Activated T-cell treated with anti-CD3 and anti-CD28 coated beads, Interleukin-2, amount 50 U/mL, for 72 hours (primary cell): ENCODE measurements at regions not wholly inside any gene's neighbourhood (a gene's known extent, or its start where the extent isn't known, plus 50 kb on each side); places are given as distances from the start of the nearest gene placed in this dataset.
A peak's percentile ranks its signal among the peaks of the same experiment; 100 is the strongest.
"Not testable (repeated sequence)": the region's sequence is repeated elsewhere in the genome, so short reads cannot be mapped to it uniquely, and the experiment has no call there.

Experiments used
- ATAC-seq, 2 donors: fragments of 150-1000 bp; cut with Tn5 transposase; replicated peaks in 1 of 2; 2 replicates each; pipeline ENCODE4 v1.10.0; 2021; ENCODE audit warnings: moderate library complexity in 2 of 2, mild to moderate bottlenecking in 1 of 2
- DNase-seq, 2 donors: peaks; one replicate each; pipeline ENCODE4 v3.0.0; 2021 to 2022; ENCODE audit warnings: mixed read lengths in 1 of 2
- H3K27ac Mint-ChIP-seq: one replicate; pipeline ENCODE4 v1.8.0; 2022; ENCODE audit warnings: mild to moderate bottlenecking, moderate library complexity, mixed read lengths
- H3K27me3 Mint-ChIP-seq: one replicate; pipeline ENCODE4 v1.8.0; 2022; ENCODE audit warnings: low read depth, mixed read lengths
- H3K36me3 Mint-ChIP-seq, 2 donors: one replicate each; pipeline ENCODE4 v1.8.0; 2022; ENCODE audit warnings: mixed read lengths in 2 of 2, mild to moderate bottlenecking in 1 of 2; ENCODE audit not compliant: insufficient read depth in 2 of 2
- H3K4me1 Mint-ChIP-seq: one replicate; pipeline ENCODE4 v1.8.0; 2022; ENCODE audit warnings: low read depth, mixed read lengths
- H3K4me3 Mint-ChIP-seq, 2 donors: one replicate each; pipeline ENCODE4 v1.8.0; 2022; ENCODE audit warnings: mild to moderate bottlenecking in 2 of 2, mixed read lengths in 2 of 2, moderate library complexity in 2 of 2
- H3K9me3 Mint-ChIP-seq, 2 donors: one replicate each; pipeline ENCODE4 v1.8.0; 2022; ENCODE audit warnings: mixed read lengths in 2 of 2

GRCh38 chr9:104993291-104993963 lies 65.5 kb upstream of the ABCA1 start:
- Mint-ChIP-seq H3K4me1 (peaks cover 50% of the 10 kb centered on the region), H3K27me3 (peaks cover 38% of the 10 kb centered on the region), H3K27ac (peak overlapping the region; percentile 82), H3K9me3 (no peaks in the 10 kb centered on the region), H3K4me3 (peak overlapping the region; percentile 22 to 54), H3K36me3 (peaks cover under 1 to 6% of the 10 kb centered on the region in 2 donors)
- ATAC-seq (peak in 1 of 2 donors; percentile 41), DNase-seq (peak; percentile 43 to 47)

GRCh38 chr9:104997536-104997935 lies 69.6 kb upstream of the ABCA1 start:
- Mint-ChIP-seq H3K4me1 (peaks cover 18% of the 10 kb centered on the region), H3K27ac (no peak overlapping the region), H3K4me3 (no peak overlapping the region), H3K9me3 (no peaks in the 10 kb centered on the region), H3K27me3 (peaks cover 28% of the 10 kb centered on the region), H3K36me3 (peaks cover 0 to 4% of the 10 kb centered on the region in 2 donors)
- DNase-seq: no peak
- no peak for ATAC-seq

- no peaks in the 10 kb centered on the region for H3K36me3 Mint-ChIP-seq
- no peak overlapping the region for H3K4me3 Mint-ChIP-seq
- H3K4me1 Mint-ChIP-seq: peaks cover 2% of the 10 kb centered on the region
- peaks cover 12% of the 10 kb centered on the region for H3K27me3 Mint-ChIP-seq
- DNase-seq: no peak
- H3K27ac Mint-ChIP-seq: no peak overlapping the region
- H3K9me3 Mint-ChIP-seq: no peaks in the 10 kb centered on the region
- ATAC-seq: no peak
Measured at GRCh38 chr9:104999136-104999535, 71.2 kb upstream of the ABCA1 start.

GRCh38 chr9:105000529-105000928 lies 72.6 kb upstream of the ABCA1 start:
- not testable (repeated sequence) for H3K36me3 Mint-ChIP-seq, H3K4me1 Mint-ChIP-seq, H3K27me3 Mint-ChIP-seq, H3K9me3 Mint-ChIP-seq, H3K4me3 Mint-ChIP-seq, DNase-seq, H3K27ac Mint-ChIP-seq
- ATAC-seq: peak in 1 of 2 donors; percentile 25

- no peak for ATAC-seq
- no peak for DNase-seq
- Mint-ChIP-seq H3K4me3 (no peak overlapping the region), H3K27me3 (no peaks in the 10 kb centered on the region), H3K4me1 (peaks cover 14% of the 10 kb centered on the region), H3K27ac (no peak overlapping the region), H3K36me3 (no peaks in the 10 kb centered on the region), H3K9me3 (no peaks in the 10 kb centered on the region)
Measured at GRCh38 chr9:105004466-105005090, 76.6 kb upstream of the ABCA1 start.

GRCh38 chr9:105005186-105005585 lies 77.2 kb upstream of the ABCA1 start:
- Mint-ChIP-seq H3K27me3 (no peaks in the 10 kb centered on the region), H3K36me3 (no peaks in the 10 kb centered on the region), H3K27ac (no peak overlapping the region), H3K4me1 (peaks cover 14% of the 10 kb centered on the region), H3K9me3 (no peaks in the 10 kb centered on the region), H3K4me3 (no peak overlapping the region)
- DNase-seq (no peak), ATAC-seq (no peak)

- H3K27ac Mint-ChIP-seq: no peak overlapping the region
- H3K27me3 Mint-ChIP-seq: no peaks in the 10 kb centered on the region
- H3K4me3 Mint-ChIP-seq: no peak overlapping the region
- H3K9me3 Mint-ChIP-seq: no peaks in the 10 kb centered on the region
- no peak for ATAC-seq
- H3K36me3 Mint-ChIP-seq: no peaks in the 10 kb centered on the region
- DNase-seq: no peak
- H3K4me1 Mint-ChIP-seq: peaks cover 14% of the 10 kb centered on the region
Measured at GRCh38 chr9:105006514-105006913, 78.6 kb upstream of the ABCA1 start.

- Mint-ChIP-seq H3K27me3 (no peaks in the 10 kb centered on the region), H3K9me3 (no peaks in the 10 kb centered on the region), H3K36me3 (no peaks in the 10 kb centered on the region), H3K27ac (peak overlapping the region; percentile 67), H3K4me1 (peaks cover 14% of the 10 kb centered on the region), H3K4me3 (peak overlapping the region; percentile 18 to 56)
- DNase-seq (peak; percentile 42 to 43), ATAC-seq (peak; percentile 95 to 98)
Measured at GRCh38 chr9:105007143-105007542, 79.2 kb upstream of the ABCA1 start.

- H3K27me3 Mint-ChIP-seq, H3K36me3 Mint-ChIP-seq, ATAC-seq, H3K27ac Mint-ChIP-seq, H3K9me3 Mint-ChIP-seq, H3K4me3 Mint-ChIP-seq, DNase-seq: not testable (repeated sequence)
- peaks cover 14% of the 10 kb centered on the region for H3K4me1 Mint-ChIP-seq
Measured at GRCh38 chr9:105010089-105010488, 82.1 kb upstream of the ABCA1 start.

GRCh38 chr9:105021917-105022316 lies 94.0 kb upstream of the ABCA1 start:
- Mint-ChIP-seq H3K36me3 (no peaks in the 10 kb centered on the region), H3K4me1 (no peaks in the 10 kb centered on the region), H3K9me3 (no peaks in the 10 kb centered on the region), H3K27ac (no peak overlapping the region), H3K4me3 (no peak overlapping the region), H3K27me3 (no peaks in the 10 kb centered on the region)
- DNase-seq: no peak
- ATAC-seq: peak in 1 of 2 donors; percentile 51

- DNase-seq, H3K4me3 Mint-ChIP-seq, H3K4me1 Mint-ChIP-seq, H3K36me3 Mint-ChIP-seq, H3K27ac Mint-ChIP-seq, H3K9me3 Mint-ChIP-seq, ATAC-seq, H3K27me3 Mint-ChIP-seq: not testable (repeated sequence)
Measured at GRCh38 chr9:105022545-105022944, 94.6 kb upstream of the ABCA1 start.

GRCh38 chr9:105023788-105024187 lies 95.8 kb upstream of the ABCA1 start:
- Mint-ChIP-seq H3K4me1 (no peaks in the 10 kb centered on the region), H3K27ac (no peak overlapping the region), H3K36me3 (no peaks in the 10 kb centered on the region), H3K4me3 (no peak overlapping the region), H3K27me3 (no peaks in the 10 kb centered on the region), H3K9me3 (no peaks in the 10 kb centered on the region)
- ATAC-seq (no peak), DNase-seq (no peak)

- Mint-ChIP-seq H3K27me3 (no peaks in the 10 kb centered on the region), H3K4me3 (no peak overlapping the region), H3K27ac (no peak overlapping the region), H3K9me3 (no peaks in the 10 kb centered on the region), H3K4me1 (no peaks in the 10 kb centered on the region), H3K36me3 (no peaks in the 10 kb centered on the region)
- DNase-seq (no peak), ATAC-seq (no peak)
Measured at GRCh38 chr9:105024529-105024928, 96.6 kb upstream of the ABCA1 start.

- ATAC-seq (no peak), DNase-seq (no peak)
- H3K9me3 Mint-ChIP-seq: peaks cover 0 to 2% of the 10 kb centered on the region in 2 donors
- no peaks in the 10 kb centered on the region for H3K4me1 Mint-ChIP-seq
- no peaks in the 10 kb centered on the region for H3K27me3 Mint-ChIP-seq
- no peak overlapping the region for H3K4me3 Mint-ChIP-seq
- no peaks in the 10 kb centered on the region for H3K36me3 Mint-ChIP-seq
- no peak overlapping the region for H3K27ac Mint-ChIP-seq
Measured at GRCh38 chr9:105026451-105026850, 98.5 kb upstream of the ABCA1 start.
